GM21717 (cell line): ENCODE measurements at regions not wholly inside any gene's neighbourhood (a gene's known extent, or its start where the extent isn't known, plus 50 kb on each side); places are given as distances from the start of the nearest gene placed in this dataset.

Experiments used
- ATAC-seq: cut with Tn5 transposase; IDR thresholded peaks from one replicate; pipeline ENCODE4 v1.9.1; 2021; ENCODE audit warnings: mild to moderate bottlenecking, moderate library complexity; ENCODE audit not compliant: unreplicated experiment

GRCh38 chr2:105574796-105575344 lies 169.8 kb upstream of the NCK2 start:
- no peak for ATAC-seq

- ATAC-seq = no peak
These were observed 170.6 kb upstream of the NCK2 start for GRCh38 chr2:105573910-105574655.

GRCh38 chr2:105573490-105573889 lies 171.2 kb upstream of the NCK2 start:
- no peak for ATAC-seq

GRCh38 chr2:105571445-105571987 lies 172.7 kb upstream of the FHL2 start:
- ATAC-seq = peak; percentile 64

GRCh38 chr2:105570757-105571156 lies 171.9 kb upstream of the FHL2 start:
- ATAC-seq = no peak

GRCh38 chr2:105570326-105570725 lies 171.5 kb upstream of the FHL2 start:
- no peak for ATAC-seq

GRCh38 chr2:105569606-105570005 lies 170.8 kb upstream of the FHL2 start:
- no peak for ATAC-seq

- no peak for ATAC-seq
These were observed 169.2 kb upstream of the FHL2 start for GRCh38 chr2:105567996-105568494.

- no peak for ATAC-seq
These were observed 164.3 kb upstream of the FHL2 start for GRCh38 chr2:105563000-105563719.

GRCh38 chr2:105561401-105561800 lies 162.6 kb upstream of the FHL2 start:
- no peak for ATAC-seq

- ATAC-seq = no peak
These were observed 161.3 kb upstream of the FHL2 start for GRCh38 chr2:105560157-105560556.

GRCh38 chr2:105557021-105557920 lies 158.4 kb upstream of the FHL2 start:
- ATAC-seq = no peak

GRCh38 chr2:105556366-105556765 lies 157.5 kb upstream of the FHL2 start:
- ATAC-seq = no peak

- ATAC-seq = no peak
These were observed 155.4 kb upstream of the FHL2 start for GRCh38 chr2:105554235-105554634.

GRCh38 chr2:105553538-105554196 lies 154.8 kb upstream of the FHL2 start:
- no peak for ATAC-seq

- ATAC-seq = no peak
These were observed 147.8 kb upstream of the FHL2 start for GRCh38 chr2:105546628-105546974.

GRCh38 chr2:105545730-105546627 lies 147.1 kb upstream of the FHL2 start:
- ATAC-seq = no peak

GRCh38 chr2:105544591-105545377 lies 145.9 kb upstream of the FHL2 start:
- no peak for ATAC-seq
